Panc1 (cell line): ENCODE measurements at regions not wholly inside any gene's neighbourhood (a gene's known extent, or its start where the extent isn't known, plus 50 kb on each side); places are given as distances from the start of the nearest gene placed in this dataset.

Experiments
- ATAC-seq: fragments of 200-7000 bp; cut with Tn5 transposase; 2 replicates; pipeline ENCODE4 v1.9.1; 2020; ENCODE audit warnings: mild to moderate bottlenecking, moderate library complexity
- BruUV-seq: library from RNA; stranded (reverse); fragments of 400-500 nt; replicated peaks from 2 replicates; lab custom pipeline; 2021; lab: Mats Ljungman, UMichigan
- CTCF ChIA-PET: fragments of 300-600 bp; sonication (Branson Sonifier 250); formaldehyde crosslinking; loops from one replicate; lab custom pipeline; 2022; ENCODE audit warnings: antibody characterized with exemption; lab: Charles Lee
- POLR2A ChIA-PET: fragments of 300-600 bp; sonication (Branson Sonifier 250); formaldehyde crosslinking; loops from one replicate; lab custom pipeline; 2022; ENCODE audit warnings: antibody characterized with exemption; lab: Charles Lee
- DNase-seq: peaks from one replicate; pipeline ENCODE4 v3.0.0-alpha.2; 2010; ENCODE audit warnings: low read depth, low spot score
- H3K27ac ChIP-seq: 2 replicates; pipeline ENCODE4 v1.5.1; 2011; ENCODE audit warnings: mild to moderate bottlenecking, low read length, inconsistent platforms
- H3K27me3 ChIP-seq: fragments of 200-500 bp; sonication (Bioruptor generic); 2 replicates; pipeline ENCODE4 v1.6.0; 2014; ENCODE audit warnings: low read length, inconsistent platforms; ENCODE audit not compliant: control insufficient read depth, insufficient read depth
- H3K36me3 ChIP-seq: fragments of 200-500 bp; sonication (Bioruptor generic); 2 replicates; pipeline ENCODE4 v1.5.1; 2014; ENCODE audit warnings: inconsistent platforms, mild to moderate bottlenecking, low read length, moderate library complexity; ENCODE audit not compliant: control insufficient read depth, insufficient read depth
- H3K4me1 ChIP-seq: 2 replicates; pipeline ENCODE4 v1.5.1; 2011; ENCODE audit warnings: inconsistent platforms, mild to moderate bottlenecking, low read length, moderate library complexity; ENCODE audit not compliant: control insufficient read depth, insufficient read depth
- H3K4me3 ChIP-seq, 2 experiments: 2 replicates each; pipeline ENCODE4 v1.5.1; 2011 to 2012; ENCODE audit warnings: low read depth in 2 of 2, low read length in 2 of 2, mild to moderate bottlenecking in 2 of 2, inconsistent platforms in 1 of 2, moderate library complexity in 1 of 2
- H3K9me3 ChIP-seq: fragments of 200-500 bp; sonication (Bioruptor generic); 2 replicates; pipeline ENCODE4 v1.5.1; 2014; ENCODE audit warnings: low read depth, mild to moderate bottlenecking, inconsistent platforms, low read length, moderate library complexity; ENCODE audit not compliant: control insufficient read depth, insufficient read depth
- POLR2AphosphoS5 ChIP-seq: IDR thresholded peaks from 2 replicates; pipeline ENCODE4 v1.6.1; 2012; ENCODE audit warnings: mild to moderate bottlenecking, low read depth, low read length, moderate library complexity
- SIN3A ChIP-seq: IDR thresholded peaks from 2 replicates; pipeline ENCODE4 v1.6.1; 2012; ENCODE audit warnings: low read depth, mild to moderate bottlenecking, low read length, moderate library complexity, borderline replicate concordance; ENCODE audit not compliant: insufficient read depth
- TCF7L2 ChIP-seq: IDR thresholded peaks from 2 replicates; pipeline ENCODE4 v1.6.1; 2011; ENCODE audit warnings: mild to moderate bottlenecking, low read depth, low read length, inconsistent platforms
- in situ Hi-C: cut with HindIII; loops from 2 replicates; pipeline ENCODE4 v1.10.0; 2016; ENCODE audit warnings: low sequenced_read_pairs, low pct_unique_long_range_greater_than_20kb
- intact Hi-C: fragments of 100-400 bp; cut with micrococcal nuclease; formaldehyde crosslinking; loops from one replicate; pipeline ENCODE4 v1.10.0; 2022; ENCODE audit not compliant: unreplicated experiment
- TF ChIP-seq, protein P1 (sequence below), 2 experiments: IDR thresholded peaks; 2 replicates each; pipeline ENCODE4 v1.6.1; 2011 to 2012; ENCODE audit warnings: low read depth in 2 of 2, control low read depth in 1 of 2, low read length in 1 of 2, mild to moderate bottlenecking in 1 of 2, moderate library complexity in 1 of 2; ENCODE audit not compliant: insufficient read depth in 1 of 2
- TF ChIP-seq, protein P2 (sequence below): fragments of 450-650 bp; IDR thresholded peaks from 2 replicates; pipeline ENCODE4 v1.5.1; 2017; ENCODE audit warnings: mild to moderate bottlenecking

DNA sequence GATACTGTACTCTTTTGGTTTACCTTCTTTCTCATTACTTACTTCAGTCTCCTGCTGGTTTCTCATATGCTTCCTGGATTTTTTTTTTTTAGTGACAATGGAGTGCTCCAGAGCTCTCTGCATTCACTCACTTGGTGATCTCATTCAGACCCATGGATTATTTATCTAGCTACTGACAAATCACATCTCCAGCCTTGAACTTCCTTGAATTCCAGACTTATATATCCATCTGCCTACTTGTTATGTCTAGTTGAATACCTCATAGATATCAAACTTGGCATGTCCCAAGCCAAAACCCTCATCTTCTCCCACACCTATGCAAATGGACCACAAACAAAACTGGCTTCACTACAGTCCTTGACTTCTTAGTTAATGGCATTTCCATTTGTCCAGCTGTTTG lies 234.7 kb upstream of the ZPLD1 start:
- no peak for TF ChIP-seq TCF7L2
- TF ChIP-seq, protein P1, sequence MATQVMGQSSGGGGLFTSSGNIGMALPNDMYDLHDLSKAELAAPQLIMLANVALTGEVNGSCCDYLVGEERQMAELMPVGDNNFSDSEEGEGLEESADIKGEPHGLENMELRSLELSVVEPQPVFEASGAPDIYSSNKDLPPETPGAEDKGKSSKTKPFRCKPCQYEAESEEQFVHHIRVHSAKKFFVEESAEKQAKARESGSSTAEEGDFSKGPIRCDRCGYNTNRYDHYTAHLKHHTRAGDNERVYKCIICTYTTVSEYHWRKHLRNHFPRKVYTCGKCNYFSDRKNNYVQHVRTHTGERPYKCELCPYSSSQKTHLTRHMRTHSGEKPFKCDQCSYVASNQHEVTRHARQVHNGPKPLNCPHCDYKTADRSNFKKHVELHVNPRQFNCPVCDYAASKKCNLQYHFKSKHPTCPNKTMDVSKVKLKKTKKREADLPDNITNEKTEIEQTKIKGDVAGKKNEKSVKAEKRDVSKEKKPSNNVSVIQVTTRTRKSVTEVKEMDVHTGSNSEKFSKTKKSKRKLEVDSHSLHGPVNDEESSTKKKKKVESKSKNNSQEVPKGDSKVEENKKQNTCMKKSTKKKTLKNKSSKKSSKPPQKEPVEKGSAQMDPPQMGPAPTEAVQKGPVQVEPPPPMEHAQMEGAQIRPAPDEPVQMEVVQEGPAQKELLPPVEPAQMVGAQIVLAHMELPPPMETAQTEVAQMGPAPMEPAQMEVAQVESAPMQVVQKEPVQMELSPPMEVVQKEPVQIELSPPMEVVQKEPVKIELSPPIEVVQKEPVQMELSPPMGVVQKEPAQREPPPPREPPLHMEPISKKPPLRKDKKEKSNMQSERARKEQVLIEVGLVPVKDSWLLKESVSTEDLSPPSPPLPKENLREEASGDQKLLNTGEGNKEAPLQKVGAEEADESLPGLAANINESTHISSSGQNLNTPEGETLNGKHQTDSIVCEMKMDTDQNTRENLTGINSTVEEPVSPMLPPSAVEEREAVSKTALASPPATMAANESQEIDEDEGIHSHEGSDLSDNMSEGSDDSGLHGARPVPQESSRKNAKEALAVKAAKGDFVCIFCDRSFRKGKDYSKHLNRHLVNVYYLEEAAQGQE (IDR thresholded peaks at IDR 0.05; ENCODE audit: insufficient read depth in 1 of 2, low read depth in 2 of 2, low read length in 1 of 2), result no peak
- TF ChIP-seq, protein P2, sequence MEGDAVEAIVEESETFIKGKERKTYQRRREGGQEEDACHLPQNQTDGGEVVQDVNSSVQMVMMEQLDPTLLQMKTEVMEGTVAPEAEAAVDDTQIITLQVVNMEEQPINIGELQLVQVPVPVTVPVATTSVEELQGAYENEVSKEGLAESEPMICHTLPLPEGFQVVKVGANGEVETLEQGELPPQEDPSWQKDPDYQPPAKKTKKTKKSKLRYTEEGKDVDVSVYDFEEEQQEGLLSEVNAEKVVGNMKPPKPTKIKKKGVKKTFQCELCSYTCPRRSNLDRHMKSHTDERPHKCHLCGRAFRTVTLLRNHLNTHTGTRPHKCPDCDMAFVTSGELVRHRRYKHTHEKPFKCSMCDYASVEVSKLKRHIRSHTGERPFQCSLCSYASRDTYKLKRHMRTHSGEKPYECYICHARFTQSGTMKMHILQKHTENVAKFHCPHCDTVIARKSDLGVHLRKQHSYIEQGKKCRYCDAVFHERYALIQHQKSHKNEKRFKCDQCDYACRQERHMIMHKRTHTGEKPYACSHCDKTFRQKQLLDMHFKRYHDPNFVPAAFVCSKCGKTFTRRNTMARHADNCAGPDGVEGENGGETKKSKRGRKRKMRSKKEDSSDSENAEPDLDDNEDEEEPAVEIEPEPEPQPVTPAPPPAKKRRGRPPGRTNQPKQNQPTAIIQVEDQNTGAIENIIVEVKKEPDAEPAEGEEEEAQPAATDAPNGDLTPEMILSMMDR, result no peak
- TF ChIP-seq SIN3A, result no peak
- TF ChIP-seq POLR2AphosphoS5, result no peak
- no peaks in the 10 kb centered on the region for H3K4me1 ChIP-seq
- no peak overlapping the region for H3K27ac ChIP-seq
- in situ Hi-C loops, result no loop called here
- H3K9me3 ChIP-seq, result no peaks in the 10 kb centered on the region
- H3K4me3 ChIP-seq, result no peak overlapping the region
- DNase-seq (no peak), ATAC-seq (no peak)
- H3K27me3 ChIP-seq, result no peaks in the 10 kb centered on the region
- intact Hi-C loops, result no loop called here
- no peaks in the 10 kb centered on the region for H3K36me3 ChIP-seq
- ChIA-PET CTCF (no interaction called here), POLR2A (no interaction called here)
- no TSS peak for BruUV-seq

DNA sequence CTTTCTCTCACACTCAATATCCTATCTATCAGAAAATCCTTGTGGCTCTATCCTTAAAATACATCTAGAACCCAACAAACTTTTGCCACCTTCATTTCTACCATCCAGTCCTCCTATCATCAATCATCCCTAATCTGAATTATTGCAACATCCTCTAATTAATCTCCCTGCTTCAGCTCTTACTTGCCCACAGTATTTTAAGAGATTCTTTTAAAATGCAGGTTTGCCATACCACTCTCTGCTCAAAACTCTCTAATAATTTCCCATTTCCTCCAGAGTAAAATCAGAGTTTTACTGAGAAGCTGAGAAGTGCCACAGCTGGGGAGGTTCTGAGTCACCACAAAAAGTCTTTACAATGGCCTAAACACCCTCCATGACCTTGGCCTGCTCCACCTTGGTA lies 234.3 kb upstream of the ZPLD1 start:
- ChIA-PET CTCF (no interaction called here), POLR2A (no interaction called here)
- Histone ChIP-seq H3K4me3 (no peak overlapping the region), H3K27me3 (no peaks in the 10 kb centered on the region), H3K4me1 (no peaks in the 10 kb centered on the region), H3K27ac (no peak overlapping the region), H3K36me3 (no peaks in the 10 kb centered on the region), H3K9me3 (no peaks in the 10 kb centered on the region)
- in situ Hi-C loops (no loop called here), intact Hi-C loops (no loop called here)
- ATAC-seq (no peak), DNase-seq (no peak)
- TF ChIP-seq POLR2AphosphoS5 (no peak), TCF7L2 (no peak), SIN3A (no peak)
- TF ChIP-seq, protein P2, result no peak
- TF ChIP-seq, protein P1 (IDR thresholded peaks at IDR 0.05; ENCODE audit: insufficient read depth in 1 of 2, low read depth in 2 of 2, low read length in 1 of 2), result no peak
- BruUV-seq, result no TSS peak
